OCI-LY7 (cell line): ENCODE measurements at regions not wholly inside any gene's neighbourhood (a gene's known extent, or its start where the extent isn't known, plus 50 kb on each side); places are given as distances from the start of the nearest gene placed in this dataset.

Experiments used
- BruUV-seq: library from RNA; stranded (reverse); fragments of 400-500 nt; replicated peaks from 2 replicates; lab custom pipeline; 2021; lab: Mats Ljungman, UMichigan
- CTCF ChIA-PET: fragments of 300-600 bp; sonication (Branson Sonifier 250); formaldehyde crosslinking; loops from one replicate; lab custom pipeline; 2022; ENCODE audit warnings: antibody characterized with exemption; ENCODE audit not compliant: unreplicated experiment; lab: Charles Lee
- POLR2A ChIA-PET: fragments of 300-600 bp; sonication (Branson Sonifier 250); formaldehyde crosslinking; loops from one replicate; lab custom pipeline; 2022; ENCODE audit warnings: antibody characterized with exemption; lab: Charles Lee
- DNase-seq: peaks from one replicate; pipeline ENCODE4 v3.0.0-alpha.2; 2015; ENCODE audit warnings: low spot score
- H2AFZ ChIP-seq: fragments of 200-600 bp; sonication (generic), shearing (Covaris generic); 2 replicates; pipeline ENCODE4 v1.6.1; 2014; ENCODE audit warnings: mild to moderate bottlenecking, antibody characterized with exemption, low read length, moderate library complexity
- H3K27ac ChIP-seq: fragments of 200-600 bp; sonication (generic); 2 replicates; pipeline ENCODE4 v1.5.1; 2014; ENCODE audit warnings: mixed run types, low read depth, mild to moderate bottlenecking, moderate library complexity, low read length, inconsistent platforms; ENCODE audit not compliant: poor library complexity, severe bottlenecking
- H3K36me3 ChIP-seq: fragments of 200-600 bp; sonication (generic); 2 replicates; pipeline ENCODE4 v1.6.1; 2014; ENCODE audit warnings: mild to moderate bottlenecking, antibody characterized with exemption, low read length, moderate library complexity, mixed read lengths; ENCODE audit not compliant: insufficient read depth
- H3K4me1 ChIP-seq: fragments of 200-600 bp; sonication (generic); 2 replicates; pipeline ENCODE4 v1.5.1; 2014; ENCODE audit warnings: mild to moderate bottlenecking, low read length; ENCODE audit not compliant: insufficient read depth, poor library complexity, severe bottlenecking
- H3K4me2 ChIP-seq: fragments of 200-600 bp; sonication (generic); 2 replicates; pipeline ENCODE4 v1.6.1; 2014; ENCODE audit warnings: mild to moderate bottlenecking, low read length
- H3K4me3 ChIP-seq: fragments of 200-600 bp; sonication (generic); 2 replicates; pipeline ENCODE4 v1.5.1; 2014; ENCODE audit warnings: mild to moderate bottlenecking, low read depth, low read length; ENCODE audit not compliant: poor library complexity, severe bottlenecking
- H3K79me2 ChIP-seq: fragments of 200-600 bp; sonication (generic); 2 replicates; pipeline ENCODE4 v1.6.1; 2016; ENCODE audit warnings: low read depth, mild to moderate bottlenecking, low read length, moderate library complexity, mixed read lengths; ENCODE audit not compliant: insufficient read depth
- H3K9me2 ChIP-seq: fragments of 200-600 bp; sonication (generic); 2 replicates; pipeline ENCODE4 v1.6.1; 2016; ENCODE audit warnings: mild to moderate bottlenecking, low read length, mixed read lengths; ENCODE audit not compliant: insufficient read depth
- H3K9me3 ChIP-seq: fragments of 200-600 bp; sonication (generic); 2 replicates; pipeline ENCODE4 v1.6.1; 2014; ENCODE audit warnings: mild to moderate bottlenecking, mixed run types, low read length, mixed read lengths
- H4K20me1 ChIP-seq: fragments of 200-600 bp; sonication (generic); 2 replicates; pipeline ENCODE4 v1.6.1; 2014; ENCODE audit warnings: mild to moderate bottlenecking, antibody characterized with exemption, low read length, moderate library complexity, mixed read lengths; ENCODE audit not compliant: insufficient read depth
- CTCF ChIP-seq: fragments of 200-600 bp; sonication (generic); conservative IDR thresholded peaks from 2 replicates; pipeline ENCODE4 v1.5.1; 2014; ENCODE audit warnings: mild to moderate bottlenecking, antibody characterized with exemption, low read length, moderate library complexity, mixed read lengths
- EZH2phosphoT487 ChIP-seq: fragments of 200-600 bp; sonication (generic); IDR thresholded peaks from 2 replicates; pipeline ENCODE4 v1.6.1; 2018; ENCODE audit warnings: low read depth, borderline replicate concordance, mild to moderate bottlenecking, mixed run types, antibody characterized with exemption, low read length, moderate library complexity, mixed read lengths
- intact Hi-C: fragments of 100-400 bp; cut with micrococcal nuclease; formaldehyde crosslinking; loops from one replicate; pipeline ENCODE4 v1.10.0; 2022; ENCODE audit not compliant: unreplicated experiment

DNA sequence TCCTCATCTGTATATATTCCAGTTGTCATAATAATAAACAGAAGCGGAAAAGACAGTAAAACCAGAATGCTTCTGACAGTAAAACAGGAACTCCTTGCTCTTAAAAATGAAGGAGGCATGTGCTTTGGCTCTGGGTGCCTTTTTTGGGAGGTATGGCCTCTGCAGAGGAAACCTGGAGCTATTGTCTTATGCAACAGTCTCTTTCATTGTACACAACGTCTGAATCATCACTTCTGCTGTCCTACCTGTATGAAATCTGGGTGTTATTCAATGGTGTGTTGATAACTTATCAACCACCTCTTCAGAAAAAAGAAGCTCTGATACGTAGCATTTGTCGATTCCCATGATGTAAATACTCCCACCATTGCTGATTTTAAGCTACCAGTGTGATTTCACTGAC, 64.8 kb downstream of the CDCA7 start:
- Histone ChIP-seq H3K36me3 (no peaks in the 10 kb centered on the region), H3K79me2 (no peaks in the 10 kb centered on the region), H3K4me3 (no peak overlapping the region), H3K4me2 (no peak overlapping the region), H3K4me1 (no peaks in the 10 kb centered on the region), H3K27ac (no peak overlapping the region), H2AFZ (no peak overlapping the region), H3K9me2 (no peaks in the 10 kb centered on the region), H3K9me3 (no peaks in the 10 kb centered on the region), H4K20me1 (no peaks in the 10 kb centered on the region)
- BruUV-seq = no TSS peak
- CTCF ChIA-PET = no interaction called here
- POLR2A ChIA-PET = interaction anchor here (0.6 to 0.7 kb wide), 3 partner anchors 18 to 784 kb away, joined by 3 to 5 read pairs (median 5); no protein-coding TSS in a partner anchor
- intact Hi-C loops = no loop called here
- TF ChIP-seq CTCF (no peak), EZH2phosphoT487 (no peak)
- DNase-seq = no peak

DNA sequence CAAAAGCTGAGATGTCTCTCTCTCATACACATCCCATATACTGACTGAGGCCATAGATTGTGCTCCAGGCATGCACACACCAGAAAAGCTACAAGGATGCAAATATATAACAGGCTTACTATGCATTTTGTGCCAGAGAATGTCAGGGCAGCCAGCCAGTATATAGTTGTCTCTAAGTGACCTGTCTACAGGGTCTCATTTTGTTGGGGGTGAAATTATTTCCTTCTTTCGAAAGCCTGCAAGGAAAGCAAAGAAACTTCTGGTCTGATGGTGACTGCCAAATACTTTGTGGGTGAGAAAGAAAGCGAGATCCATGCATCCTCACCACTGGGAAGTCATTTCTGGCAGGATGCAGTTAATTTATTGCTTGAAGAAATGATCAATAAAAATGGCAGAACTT, 70.2 kb downstream of the CDCA7 start:
- Histone ChIP-seq H3K79me2 (no peaks in the 10 kb centered on the region), H2AFZ (no peak overlapping the region), H4K20me1 (no peaks in the 10 kb centered on the region), H3K36me3 (no peaks in the 10 kb centered on the region), H3K9me3 (no peaks in the 10 kb centered on the region), H3K4me3 (no peak overlapping the region), H3K4me1 (no peaks in the 10 kb centered on the region), H3K4me2 (no peak overlapping the region), H3K27ac (no peak overlapping the region), H3K9me2 (no peaks in the 10 kb centered on the region)
- CTCF ChIA-PET = no interaction called here
- BruUV-seq = no TSS peak
- no peak for DNase-seq
- POLR2A ChIA-PET = interaction anchor here (1.1 kb wide), 1 partner anchor 150 kb away, joined by 3 read pairs; no protein-coding TSS in a partner anchor
- no peak for TF ChIP-seq EZH2phosphoT487
- TF ChIP-seq CTCF = no peak
- intact Hi-C loops = no loop called here

DNA sequence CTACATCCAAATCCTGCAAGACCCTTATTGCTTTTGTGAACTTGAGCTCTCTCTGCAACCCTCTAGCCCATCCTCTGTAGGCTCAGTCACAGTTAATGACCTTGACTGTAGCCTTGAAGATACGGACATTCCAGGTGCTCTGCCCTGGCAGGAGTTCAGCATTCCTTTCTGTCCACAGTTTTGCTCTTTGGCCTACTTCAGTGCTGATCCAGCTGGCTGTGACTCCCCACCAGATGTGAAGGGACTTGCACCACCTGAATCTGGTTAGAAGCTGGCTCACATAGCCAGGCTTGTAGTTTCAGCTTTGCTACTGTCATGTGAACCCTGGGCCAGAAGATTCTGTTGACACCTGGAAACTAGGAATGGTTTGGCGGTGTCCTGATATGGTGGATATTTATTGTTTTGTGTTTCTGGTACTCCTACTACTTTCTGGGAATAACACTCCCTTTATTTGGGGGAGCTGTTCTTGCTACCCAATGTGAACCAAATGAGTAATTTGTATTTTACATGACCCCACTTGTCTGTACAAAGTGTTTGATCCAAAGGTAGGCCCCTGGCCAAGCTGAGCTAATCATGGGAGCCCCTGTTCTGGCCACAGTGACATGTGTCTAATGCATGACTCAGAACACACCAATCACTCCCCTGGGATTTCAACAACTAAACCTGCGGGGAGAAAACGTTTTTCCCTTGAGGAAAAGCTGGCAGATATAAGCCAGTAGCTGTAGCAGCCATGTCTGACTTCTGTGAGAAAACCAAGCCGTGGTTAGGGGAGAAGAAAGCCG, 73.4 kb downstream of the CDCA7 start:
- H3K4me3 ChIP-seq = no peak overlapping the region
- intact Hi-C loops = no loop called here
- CTCF ChIA-PET = no interaction called here
- BruUV-seq = no TSS peak
- H3K27ac ChIP-seq = no peak overlapping the region
- peaks cover 5% of the 10 kb centered on the region for H3K4me1 ChIP-seq
- no peak overlapping the region for H2AFZ ChIP-seq
- no peaks in the 10 kb centered on the region for H4K20me1 ChIP-seq
- POLR2A ChIA-PET = no interaction called here
- H3K79me2 ChIP-seq = no peaks in the 10 kb centered on the region
- H3K36me3 ChIP-seq = no peaks in the 10 kb centered on the region
- TF ChIP-seq EZH2phosphoT487 (no peak), CTCF (no peak)
- H3K9me2 ChIP-seq = no peaks in the 10 kb centered on the region
- no peaks in the 10 kb centered on the region for H3K9me3 ChIP-seq
- no peak for DNase-seq
- H3K4me2 ChIP-seq = no peak overlapping the region
